ENCODE measurements at regions not wholly inside any gene's neighbourhood (a gene's known extent, or its start where the extent isn't known, plus 50 kb on each side); places are given as distances from the start of the nearest gene placed in this dataset.
"Not testable (repeated sequence)": the region's sequence is repeated elsewhere in the genome, so short reads cannot be mapped to it uniquely, and the experiment has no call there.

- TF ChIP-seq, protein P1, sequence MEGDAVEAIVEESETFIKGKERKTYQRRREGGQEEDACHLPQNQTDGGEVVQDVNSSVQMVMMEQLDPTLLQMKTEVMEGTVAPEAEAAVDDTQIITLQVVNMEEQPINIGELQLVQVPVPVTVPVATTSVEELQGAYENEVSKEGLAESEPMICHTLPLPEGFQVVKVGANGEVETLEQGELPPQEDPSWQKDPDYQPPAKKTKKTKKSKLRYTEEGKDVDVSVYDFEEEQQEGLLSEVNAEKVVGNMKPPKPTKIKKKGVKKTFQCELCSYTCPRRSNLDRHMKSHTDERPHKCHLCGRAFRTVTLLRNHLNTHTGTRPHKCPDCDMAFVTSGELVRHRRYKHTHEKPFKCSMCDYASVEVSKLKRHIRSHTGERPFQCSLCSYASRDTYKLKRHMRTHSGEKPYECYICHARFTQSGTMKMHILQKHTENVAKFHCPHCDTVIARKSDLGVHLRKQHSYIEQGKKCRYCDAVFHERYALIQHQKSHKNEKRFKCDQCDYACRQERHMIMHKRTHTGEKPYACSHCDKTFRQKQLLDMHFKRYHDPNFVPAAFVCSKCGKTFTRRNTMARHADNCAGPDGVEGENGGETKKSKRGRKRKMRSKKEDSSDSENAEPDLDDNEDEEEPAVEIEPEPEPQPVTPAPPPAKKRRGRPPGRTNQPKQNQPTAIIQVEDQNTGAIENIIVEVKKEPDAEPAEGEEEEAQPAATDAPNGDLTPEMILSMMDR (IDR thresholded peaks at IDR 0.05), result not testable (repeated sequence)
- not testable (repeated sequence) for TF ChIP-seq POLR2A (IDR thresholded peaks at IDR 0.05)
These were observed 69.4 kb upstream of the SLC25A33 start for GRCh38 chr1:9469882-9470281.
